GM23338 (cell line): ENCODE measurements at regions not wholly inside any gene's neighbourhood (a gene's known extent, or its start where the extent isn't known, plus 50 kb on each side); places are given as distances from the start of the nearest gene placed in this dataset.

Experiments used
- CREB1 ChIP-seq: fragments of 250-450 bp; sonication (Bioruptor Pico); IDR thresholded peaks from 2 replicates; pipeline ENCODE4 v1.5.0; 2020; ENCODE audit warnings: low read depth, mild to moderate bottlenecking, moderate library complexity
- EZH2 ChIP-seq: fragments of 200-600 bp; sonication (generic); IDR thresholded peaks from one replicate; pipeline ENCODE4 v1.8.0; 2017; ENCODE audit warnings: antibody characterized with exemption, mild to moderate bottlenecking, low read depth; ENCODE audit not compliant: unreplicated experiment
- EZH2phosphoT487 ChIP-seq: fragments of 200-600 bp; sonication (generic); IDR thresholded peaks from one replicate; pipeline ENCODE4 v1.8.1; 2018; ENCODE audit warnings: antibody characterized with exemption; ENCODE audit not compliant: unreplicated experiment
- JUNB ChIP-seq: IDR thresholded peaks from one replicate; pipeline ENCODE4 v1.6.1; 2016; ENCODE audit warnings: antibody characterized with exemption; ENCODE audit not compliant: unreplicated experiment
- POLR2AphosphoS5 ChIP-seq: IDR thresholded peaks from 2 replicates; pipeline ENCODE4 v1.6.1; 2016; ENCODE audit warnings: antibody characterized with exemption, low read depth
- ZNF114 ChIP-seq: fragments of 250-450 bp; sonication (Bioruptor Pico); IDR thresholded peaks from 2 replicates; pipeline ENCODE4 v1.5.0; 2020; ENCODE audit warnings: mild to moderate bottlenecking, moderate library complexity
- ZNF331 ChIP-seq: fragments of 250-450 bp; sonication (Bioruptor Pico); IDR thresholded peaks from 2 replicates; pipeline ENCODE4 v1.5.0; 2020; ENCODE audit warnings: low read depth, mild to moderate bottlenecking, moderate library complexity
- ZNF462 ChIP-seq: fragments of 250-450 bp; sonication (Bioruptor Pico); IDR thresholded peaks from 2 replicates; pipeline ENCODE4 v1.5.0; 2020; ENCODE audit warnings: mild to moderate bottlenecking, moderate library complexity
- TF ChIP-seq, protein P1 (sequence below), 2 experiments: fragments of 200-600 bp in 1 of 2; sonication (generic) in 1 of 2; conservative IDR thresholded peaks; 2 replicates each; pipeline versions ENCODE4 v1.5.1 to v1.6.1; 2016 to 2017; ENCODE audit warnings: antibody characterized with exemption in 2 of 2, low read depth in 2 of 2, mild to moderate bottlenecking in 2 of 2, moderate library complexity in 1 of 2
- TF ChIP-seq, protein P2 (sequence below): IDR thresholded peaks from one replicate; pipeline ENCODE4 v1.6.1; 2018; ENCODE audit warnings: antibody characterized with exemption; ENCODE audit not compliant: unreplicated experiment

DNA sequence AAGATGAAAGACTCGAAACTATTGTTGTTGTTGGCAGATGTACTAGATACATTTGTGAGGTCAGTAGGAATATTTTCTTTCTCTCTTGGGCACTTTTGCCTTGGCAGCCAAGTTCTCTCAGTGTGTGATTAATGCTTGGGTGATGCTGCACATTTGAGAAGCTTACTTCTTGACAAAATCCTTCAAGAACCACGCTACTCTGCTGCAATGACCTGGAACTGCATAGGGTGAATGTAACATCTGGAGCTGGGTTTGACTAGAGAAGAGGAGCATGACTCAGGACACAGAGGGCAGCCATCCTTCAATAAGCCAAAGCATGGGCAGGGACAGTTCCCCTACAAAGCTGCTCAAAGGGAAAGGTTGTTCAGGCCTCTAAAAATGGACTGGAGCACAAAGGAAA, 75.5 kb upstream of the PUM3 start:
- TF ChIP-seq POLR2AphosphoS5 (no peak), EZH2 (no peak), EZH2phosphoT487 (no peak), JUNB (no peak), ZNF114 (CRISPR knock-in tag) (no peak), ZNF331 (no peak), CREB1 (CRISPR knock-in tag) (no peak), ZNF462 (CRISPR knock-in tag) (no peak)
- TF ChIP-seq, protein P1, sequence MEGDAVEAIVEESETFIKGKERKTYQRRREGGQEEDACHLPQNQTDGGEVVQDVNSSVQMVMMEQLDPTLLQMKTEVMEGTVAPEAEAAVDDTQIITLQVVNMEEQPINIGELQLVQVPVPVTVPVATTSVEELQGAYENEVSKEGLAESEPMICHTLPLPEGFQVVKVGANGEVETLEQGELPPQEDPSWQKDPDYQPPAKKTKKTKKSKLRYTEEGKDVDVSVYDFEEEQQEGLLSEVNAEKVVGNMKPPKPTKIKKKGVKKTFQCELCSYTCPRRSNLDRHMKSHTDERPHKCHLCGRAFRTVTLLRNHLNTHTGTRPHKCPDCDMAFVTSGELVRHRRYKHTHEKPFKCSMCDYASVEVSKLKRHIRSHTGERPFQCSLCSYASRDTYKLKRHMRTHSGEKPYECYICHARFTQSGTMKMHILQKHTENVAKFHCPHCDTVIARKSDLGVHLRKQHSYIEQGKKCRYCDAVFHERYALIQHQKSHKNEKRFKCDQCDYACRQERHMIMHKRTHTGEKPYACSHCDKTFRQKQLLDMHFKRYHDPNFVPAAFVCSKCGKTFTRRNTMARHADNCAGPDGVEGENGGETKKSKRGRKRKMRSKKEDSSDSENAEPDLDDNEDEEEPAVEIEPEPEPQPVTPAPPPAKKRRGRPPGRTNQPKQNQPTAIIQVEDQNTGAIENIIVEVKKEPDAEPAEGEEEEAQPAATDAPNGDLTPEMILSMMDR (conservative IDR thresholded peaks at IDR 0.05; ENCODE audit: low read depth in 2 of 2), result no peak
- TF ChIP-seq, protein P2, sequence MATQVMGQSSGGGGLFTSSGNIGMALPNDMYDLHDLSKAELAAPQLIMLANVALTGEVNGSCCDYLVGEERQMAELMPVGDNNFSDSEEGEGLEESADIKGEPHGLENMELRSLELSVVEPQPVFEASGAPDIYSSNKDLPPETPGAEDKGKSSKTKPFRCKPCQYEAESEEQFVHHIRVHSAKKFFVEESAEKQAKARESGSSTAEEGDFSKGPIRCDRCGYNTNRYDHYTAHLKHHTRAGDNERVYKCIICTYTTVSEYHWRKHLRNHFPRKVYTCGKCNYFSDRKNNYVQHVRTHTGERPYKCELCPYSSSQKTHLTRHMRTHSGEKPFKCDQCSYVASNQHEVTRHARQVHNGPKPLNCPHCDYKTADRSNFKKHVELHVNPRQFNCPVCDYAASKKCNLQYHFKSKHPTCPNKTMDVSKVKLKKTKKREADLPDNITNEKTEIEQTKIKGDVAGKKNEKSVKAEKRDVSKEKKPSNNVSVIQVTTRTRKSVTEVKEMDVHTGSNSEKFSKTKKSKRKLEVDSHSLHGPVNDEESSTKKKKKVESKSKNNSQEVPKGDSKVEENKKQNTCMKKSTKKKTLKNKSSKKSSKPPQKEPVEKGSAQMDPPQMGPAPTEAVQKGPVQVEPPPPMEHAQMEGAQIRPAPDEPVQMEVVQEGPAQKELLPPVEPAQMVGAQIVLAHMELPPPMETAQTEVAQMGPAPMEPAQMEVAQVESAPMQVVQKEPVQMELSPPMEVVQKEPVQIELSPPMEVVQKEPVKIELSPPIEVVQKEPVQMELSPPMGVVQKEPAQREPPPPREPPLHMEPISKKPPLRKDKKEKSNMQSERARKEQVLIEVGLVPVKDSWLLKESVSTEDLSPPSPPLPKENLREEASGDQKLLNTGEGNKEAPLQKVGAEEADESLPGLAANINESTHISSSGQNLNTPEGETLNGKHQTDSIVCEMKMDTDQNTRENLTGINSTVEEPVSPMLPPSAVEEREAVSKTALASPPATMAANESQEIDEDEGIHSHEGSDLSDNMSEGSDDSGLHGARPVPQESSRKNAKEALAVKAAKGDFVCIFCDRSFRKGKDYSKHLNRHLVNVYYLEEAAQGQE, result no peak
